A673 (cell line): ENCODE measurements at regions not wholly inside any gene's neighbourhood (a gene's known extent, or its start where the extent isn't known, plus 50 kb on each side); places are given as distances from the start of the nearest gene placed in this dataset.

Experiments used
- BruUV-seq: library from RNA; stranded (reverse); fragments of 400-500 nt; replicated peaks from 2 replicates; lab custom pipeline; 2021; lab: Mats Ljungman, UMichigan
- CTCF ChIA-PET: fragments of 300-600 bp; sonication (Branson Sonifier 250); formaldehyde crosslinking; loops from one replicate; lab custom pipeline; 2022; ENCODE audit warnings: antibody characterized with exemption; lab: Charles Lee
- POLR2A ChIA-PET: fragments of 300-600 bp; sonication (Branson Sonifier 250); formaldehyde crosslinking; loops from one replicate; lab custom pipeline; 2022; ENCODE audit warnings: antibody characterized with exemption; ENCODE audit not compliant: low non-redundant PET; lab: Charles Lee
- DNase-seq: peaks from one replicate; pipeline ENCODE4 v3.0.0-alpha.2; 2015; ENCODE audit warnings: low spot score
- H3K27ac ChIP-seq: fragments of 200-600 bp; sonication (generic); 2 replicates; pipeline ENCODE4 v1.5.1; 2016; ENCODE audit warnings: mixed run types, low read depth, mild to moderate bottlenecking, mixed read lengths, antibody characterized with exemption, low read length; ENCODE audit not compliant: poor library complexity, severe bottlenecking
- H3K27me3 ChIP-seq: fragments of 200-600 bp; sonication (generic); replicated peaks from 2 replicates; pipeline ENCODE4 v1.6.1; 2017; ENCODE audit warnings: mixed run types, low read depth, mild to moderate bottlenecking, mixed read lengths, antibody characterized with exemption, low read length; ENCODE audit not compliant: insufficient read depth, poor library complexity
- H3K36me3 ChIP-seq: fragments of 200-600 bp; sonication (generic); 2 replicates; pipeline ENCODE4 v1.6.1; 2016; ENCODE audit warnings: mixed run types, mild to moderate bottlenecking, mixed read lengths, antibody characterized with exemption, low read length; ENCODE audit not compliant: insufficient read depth, poor library complexity, severe bottlenecking
- H3K4me1 ChIP-seq: fragments of 200-600 bp; sonication (generic); 2 replicates; pipeline ENCODE4 v1.6.1; 2017; ENCODE audit warnings: mixed run types, mild to moderate bottlenecking, mixed read lengths, antibody characterized with exemption, low read length; ENCODE audit not compliant: insufficient read depth, poor library complexity, severe bottlenecking
- H3K4me3 ChIP-seq: fragments of 200-600 bp; sonication (generic); 2 replicates; pipeline ENCODE4 v1.5.1; 2016; ENCODE audit warnings: low read depth, mixed run types, mild to moderate bottlenecking, mixed read lengths, low read length; ENCODE audit not compliant: poor library complexity, severe bottlenecking
- H3K9me3 ChIP-seq: fragments of 200-600 bp; sonication (generic); 2 replicates; pipeline ENCODE4 v1.6.1; 2016; ENCODE audit warnings: mixed run types, low read depth, mild to moderate bottlenecking, mixed read lengths, antibody characterized with exemption, low read length; ENCODE audit not compliant: poor library complexity, severe bottlenecking
- CTCF ChIP-seq: fragments of 300-800, 200-600 bp; sonication (generic); conservative IDR thresholded peaks from 2 replicates; pipeline ENCODE4 v1.5.1; 2017; ENCODE audit warnings: low read depth, mild to moderate bottlenecking, antibody characterized with exemption, low read length, moderate library complexity, mixed read lengths
- EZH2 ChIP-seq: fragments of 200-600 bp; sonication (generic); IDR thresholded peaks from 2 replicates; pipeline ENCODE4 v1.6.1; 2017; ENCODE audit warnings: borderline replicate concordance, low read depth, mild to moderate bottlenecking, mixed read lengths, antibody characterized with exemption, low read length; ENCODE audit not compliant: poor library complexity, severe bottlenecking
- intact Hi-C: fragments of 100-400 bp; cut with micrococcal nuclease; formaldehyde crosslinking; loops from one replicate; pipeline ENCODE4 v1.10.0; 2022; ENCODE audit not compliant: unreplicated experiment

- no peak for DNase-seq
- intact Hi-C loops = no loop called here
- POLR2A ChIA-PET = no interaction called here
These were observed 50.3 kb upstream of the EHF start for GRCh38 chr11:34570584-34570983.

More at GRCh38 chr11:34570584-34570983, 50.3 kb upstream of the EHF start:
- Histone ChIP-seq H3K27ac (no peak overlapping the region), H3K27me3 (peaks cover 79% of the 10 kb centered on the region), H3K4me3 (no peak overlapping the region), H3K9me3 (no peaks in the 10 kb centered on the region), H3K36me3 (no peaks in the 10 kb centered on the region), H3K4me1 (no peaks in the 10 kb centered on the region)
- BruUV-seq = no TSS peak
- TF ChIP-seq CTCF (no peak), EZH2 (no peak)
- CTCF ChIA-PET = interaction anchor here (0.6 kb wide), 1 partner anchor 1717 kb away, joined by 3 read pairs; no protein-coding TSS in a partner anchor
